ENCODE measurements at regions not wholly inside any gene's neighbourhood (a gene's known extent, or its start where the extent isn't known, plus 50 kb on each side); places are given as distances from the start of the nearest gene placed in this dataset.
"Not testable (repeated sequence)": the region's sequence is repeated elsewhere in the genome, so short reads cannot be mapped to it uniquely, and the experiment has no call there.

- no peak for DNase-seq (ENCODE audit: low spot score)
- Mint-ChIP-seq H3K27ac (ENCODE audit: unreplicated experiment) (no peak overlapping the region), H3K27me3 (ENCODE audit: unreplicated experiment) (peaks cover 3% of the 10 kb centered on the region), H3K4me1 (ENCODE audit: unreplicated experiment) (peaks cover 6% of the 10 kb centered on the region), H3K4me3 (ENCODE audit: unreplicated experiment) (no peak overlapping the region), H3K9me3 (ENCODE audit: unreplicated experiment) (no peaks in the 10 kb centered on the region), H3K36me3 (ENCODE audit: low read depth, unreplicated experiment) (no peaks in the 10 kb centered on the region)
- TF ChIP-seq, protein P1, sequence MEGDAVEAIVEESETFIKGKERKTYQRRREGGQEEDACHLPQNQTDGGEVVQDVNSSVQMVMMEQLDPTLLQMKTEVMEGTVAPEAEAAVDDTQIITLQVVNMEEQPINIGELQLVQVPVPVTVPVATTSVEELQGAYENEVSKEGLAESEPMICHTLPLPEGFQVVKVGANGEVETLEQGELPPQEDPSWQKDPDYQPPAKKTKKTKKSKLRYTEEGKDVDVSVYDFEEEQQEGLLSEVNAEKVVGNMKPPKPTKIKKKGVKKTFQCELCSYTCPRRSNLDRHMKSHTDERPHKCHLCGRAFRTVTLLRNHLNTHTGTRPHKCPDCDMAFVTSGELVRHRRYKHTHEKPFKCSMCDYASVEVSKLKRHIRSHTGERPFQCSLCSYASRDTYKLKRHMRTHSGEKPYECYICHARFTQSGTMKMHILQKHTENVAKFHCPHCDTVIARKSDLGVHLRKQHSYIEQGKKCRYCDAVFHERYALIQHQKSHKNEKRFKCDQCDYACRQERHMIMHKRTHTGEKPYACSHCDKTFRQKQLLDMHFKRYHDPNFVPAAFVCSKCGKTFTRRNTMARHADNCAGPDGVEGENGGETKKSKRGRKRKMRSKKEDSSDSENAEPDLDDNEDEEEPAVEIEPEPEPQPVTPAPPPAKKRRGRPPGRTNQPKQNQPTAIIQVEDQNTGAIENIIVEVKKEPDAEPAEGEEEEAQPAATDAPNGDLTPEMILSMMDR (IDR thresholded peaks at IDR 0.05; ENCODE audit: unreplicated experiment): no peak
Observed at GRCh38 chr9:3647652-3648051, 121.9 kb upstream of the RFX3 start.

GRCh38 chr9:3646226-3646625 lies 120.4 kb upstream of the RFX3 start:
- TF ChIP-seq, protein P1 (IDR thresholded peaks at IDR 0.05; ENCODE audit: unreplicated experiment): no peak
- no peak overlapping the region for H3K27ac Mint-ChIP-seq (ENCODE audit: unreplicated experiment)
- H3K4me3 Mint-ChIP-seq (ENCODE audit: unreplicated experiment): no peak overlapping the region
- DNase-seq (ENCODE audit: low spot score): no peak
- peaks cover 6% of the 10 kb centered on the region for H3K4me1 Mint-ChIP-seq (ENCODE audit: unreplicated experiment)
- no peaks in the 10 kb centered on the region for H3K36me3 Mint-ChIP-seq (ENCODE audit: low read depth, unreplicated experiment)
- no peaks in the 10 kb centered on the region for H3K9me3 Mint-ChIP-seq (ENCODE audit: unreplicated experiment)
- peaks cover 3% of the 10 kb centered on the region for H3K27me3 Mint-ChIP-seq (ENCODE audit: unreplicated experiment)

- DNase-seq (ENCODE audit: low spot score); H3K9me3 Mint-ChIP-seq (ENCODE audit: unreplicated experiment); H3K4me1 Mint-ChIP-seq (ENCODE audit: unreplicated experiment); H3K4me3 Mint-ChIP-seq (ENCODE audit: unreplicated experiment); H3K36me3 Mint-ChIP-seq (ENCODE audit: low read depth, unreplicated experiment); H3K27me3 Mint-ChIP-seq (ENCODE audit: unreplicated experiment); H3K27ac Mint-ChIP-seq (ENCODE audit: unreplicated experiment): not testable (repeated sequence)
Observed at GRCh38 chr9:3642075-3642474, 116.3 kb upstream of the RFX3 start.

GRCh38 chr9:3629495-3629894 lies 103.7 kb upstream of the RFX3 start:
- H3K4me3 Mint-ChIP-seq (ENCODE audit: unreplicated experiment): no peak overlapping the region
- no peak for DNase-seq (ENCODE audit: low spot score)
- peaks cover 3% of the 10 kb centered on the region for H3K27me3 Mint-ChIP-seq (ENCODE audit: unreplicated experiment)
- TF ChIP-seq, protein P1 (IDR thresholded peaks at IDR 0.05; ENCODE audit: unreplicated experiment): no peak
- no peaks in the 10 kb centered on the region for H3K36me3 Mint-ChIP-seq (ENCODE audit: low read depth, unreplicated experiment)
- no peaks in the 10 kb centered on the region for H3K4me1 Mint-ChIP-seq (ENCODE audit: unreplicated experiment)
- no peak overlapping the region for H3K27ac Mint-ChIP-seq (ENCODE audit: unreplicated experiment)
- H3K9me3 Mint-ChIP-seq (ENCODE audit: unreplicated experiment): no peaks in the 10 kb centered on the region

GRCh38 chr9:3628239-3628638 lies 102.4 kb upstream of the RFX3 start:
- Mint-ChIP-seq H3K36me3 (ENCODE audit: low read depth, unreplicated experiment) (no peaks in the 10 kb centered on the region), H3K4me1 (ENCODE audit: unreplicated experiment) (no peaks in the 10 kb centered on the region), H3K27me3 (ENCODE audit: unreplicated experiment) (peaks cover 3% of the 10 kb centered on the region), H3K9me3 (ENCODE audit: unreplicated experiment) (no peaks in the 10 kb centered on the region), H3K4me3 (ENCODE audit: unreplicated experiment) (no peak overlapping the region), H3K27ac (ENCODE audit: unreplicated experiment) (no peak overlapping the region)
- TF ChIP-seq, protein P1 (IDR thresholded peaks at IDR 0.05; ENCODE audit: unreplicated experiment): no peak
- no peak for DNase-seq (ENCODE audit: low spot score)

- Mint-ChIP-seq H3K36me3 (ENCODE audit: low read depth, unreplicated experiment) (no peaks in the 10 kb centered on the region), H3K4me1 (ENCODE audit: unreplicated experiment) (no peaks in the 10 kb centered on the region), H3K4me3 (ENCODE audit: unreplicated experiment) (no peak overlapping the region), H3K9me3 (ENCODE audit: unreplicated experiment) (no peaks in the 10 kb centered on the region), H3K27ac (ENCODE audit: unreplicated experiment) (no peak overlapping the region), H3K27me3 (ENCODE audit: unreplicated experiment) (no peaks in the 10 kb centered on the region)
- no peak for DNase-seq (ENCODE audit: low spot score)
- TF ChIP-seq, protein P1 (IDR thresholded peaks at IDR 0.05; ENCODE audit: unreplicated experiment): no peak
Observed at GRCh38 chr9:3608011-3608410, 82.2 kb upstream of the RFX3 start.

All from endothelial cell (in vitro differentiated cells).